ENCODE measurements at regions not wholly inside any gene's neighbourhood (a gene's known extent, or its start where the extent isn't known, plus 50 kb on each side); places are given as distances from the start of the nearest gene placed in this dataset.

- Histone ChIP-seq H3K27me3 (replicated peaks in 1 of 4; ENCODE audit: control extremely low read depth in 1 of 4, control insufficient read depth in 3 of 4, insufficient read depth in 4 of 4, low read length in 3 of 4) (peaks cover 0 to 3% (median 0%) of the 10 kb centered on the region in 4 experiments), H3K36me3 (replicated peaks in 1 of 2; ENCODE audit: control extremely low read depth in 1 of 2, control insufficient read depth in 1 of 2, extremely low read depth in 1 of 2, insufficient read depth in 2 of 2, low read length in 1 of 2) (no peaks in the 10 kb centered on the region), H3K9me3 (ENCODE audit: control extremely low read depth in 1 of 3, control insufficient read depth in 2 of 3, insufficient read depth in 1 of 3, low read length in 2 of 3) (no peaks in the 10 kb centered on the region), H4K20me1 (ENCODE audit: control insufficient read depth, insufficient read depth, low read length, poor library complexity, severe bottlenecking) (no peaks in the 10 kb centered on the region), H3K4me2 (replicated peaks; ENCODE audit: low read depth, low read length, poor library complexity, severe bottlenecking) (no peak overlapping the region), H3K9ac (ENCODE audit: low read length) (no peak overlapping the region), H3K79me2 (ENCODE audit: control insufficient read depth, insufficient read depth, low read length) (no peaks in the 10 kb centered on the region), H3K27ac (ENCODE audit: low read length in 2 of 2) (no peak overlapping the region), H2AFZ (ENCODE audit: insufficient read depth, low read depth, low read length, poor library complexity, severe bottlenecking) (no peak overlapping the region), H3K4me1 (ENCODE audit: control insufficient read depth in 2 of 2, insufficient read depth in 2 of 2, low read length in 2 of 2) (no peaks in the 10 kb centered on the region), H3K4me3 (ENCODE audit: control extremely low read depth in 1 of 5, extremely low read depth in 1 of 5, insufficient read depth in 1 of 5, low read depth in 2 of 5, low read length in 4 of 5) (no peak overlapping the region)
- H3K9me3 Mint-ChIP-seq (ENCODE audit: insufficient read depth), result no peaks in the 10 kb centered on the region
- no peaks in the 10 kb centered on the region for H3K4me1 Mint-ChIP-seq
- CTCF ChIA-PET, result no interaction called here
- H3K27me3 Mint-ChIP-seq, result peaks cover 30% of the 10 kb centered on the region
- WGBS (ENCODE audit: insufficient coverage), result 75% methylated on average over 1 of the region's 7 CpGs
- no peak for ATAC-seq (ENCODE audit: low read depth)
- H3K4me3 Mint-ChIP-seq, result no peak overlapping the region
- H3K27ac Mint-ChIP-seq, result no peak overlapping the region
- DNase-seq, result no peak
- POLR2A ChIA-PET, result no interaction called here
- intact Hi-C loops (cut with micrococcal nuclease), result no loop called here
- TF ChIP-seq, protein P1, sequence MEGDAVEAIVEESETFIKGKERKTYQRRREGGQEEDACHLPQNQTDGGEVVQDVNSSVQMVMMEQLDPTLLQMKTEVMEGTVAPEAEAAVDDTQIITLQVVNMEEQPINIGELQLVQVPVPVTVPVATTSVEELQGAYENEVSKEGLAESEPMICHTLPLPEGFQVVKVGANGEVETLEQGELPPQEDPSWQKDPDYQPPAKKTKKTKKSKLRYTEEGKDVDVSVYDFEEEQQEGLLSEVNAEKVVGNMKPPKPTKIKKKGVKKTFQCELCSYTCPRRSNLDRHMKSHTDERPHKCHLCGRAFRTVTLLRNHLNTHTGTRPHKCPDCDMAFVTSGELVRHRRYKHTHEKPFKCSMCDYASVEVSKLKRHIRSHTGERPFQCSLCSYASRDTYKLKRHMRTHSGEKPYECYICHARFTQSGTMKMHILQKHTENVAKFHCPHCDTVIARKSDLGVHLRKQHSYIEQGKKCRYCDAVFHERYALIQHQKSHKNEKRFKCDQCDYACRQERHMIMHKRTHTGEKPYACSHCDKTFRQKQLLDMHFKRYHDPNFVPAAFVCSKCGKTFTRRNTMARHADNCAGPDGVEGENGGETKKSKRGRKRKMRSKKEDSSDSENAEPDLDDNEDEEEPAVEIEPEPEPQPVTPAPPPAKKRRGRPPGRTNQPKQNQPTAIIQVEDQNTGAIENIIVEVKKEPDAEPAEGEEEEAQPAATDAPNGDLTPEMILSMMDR (IDR thresholded peaks at IDR 0.05), result no peak
- no peak for TF ChIP-seq EZH2 (IDR thresholded peaks at IDR 0.05; ENCODE audit: borderline replicate concordance, insufficient read depth, low read depth, low read length, poor library complexity, severe bottlenecking)
Measured at GRCh38 chr3:18016366-18016765, 273.9 kb upstream of the TBC1D5 start.

DNA sequence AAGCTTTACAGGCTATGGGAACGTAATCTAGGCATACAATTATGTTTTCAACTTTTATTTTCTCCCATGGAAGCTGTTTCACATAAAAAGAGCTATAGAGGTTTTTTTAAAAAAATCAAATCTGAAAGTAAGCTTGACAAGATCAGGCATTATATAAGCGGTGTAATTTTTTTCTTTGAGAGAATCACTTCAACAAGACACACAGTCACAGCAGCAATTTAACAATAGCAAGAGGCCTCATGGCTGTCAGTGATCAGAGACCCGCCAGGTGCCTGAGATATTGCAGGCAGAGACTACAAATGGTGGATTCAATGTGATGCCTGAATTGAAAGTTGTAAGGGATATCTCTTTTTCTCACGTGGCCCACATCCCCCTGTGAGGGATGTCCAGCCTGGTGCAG, 270.5 kb upstream of the TBC1D5 start:
- ATAC-seq (ENCODE audit: low read depth) (no peak), DNase-seq (no peak)
- Histone ChIP-seq H3K79me2 (ENCODE audit: control insufficient read depth, insufficient read depth, low read length) (no peaks in the 10 kb centered on the region), H3K4me2 (replicated peaks; ENCODE audit: low read depth, low read length, poor library complexity, severe bottlenecking) (no peak overlapping the region), H3K4me1 (ENCODE audit: control insufficient read depth in 2 of 2, insufficient read depth in 2 of 2, low read length in 2 of 2) (no peaks in the 10 kb centered on the region), H3K27me3 (replicated peaks in 1 of 4; ENCODE audit: control extremely low read depth in 1 of 4, control insufficient read depth in 3 of 4, insufficient read depth in 4 of 4, low read length in 3 of 4) (no peaks in the 10 kb centered on the region), H3K4me3 (ENCODE audit: control extremely low read depth in 1 of 5, extremely low read depth in 1 of 5, insufficient read depth in 1 of 5, low read depth in 2 of 5, low read length in 4 of 5) (no peak overlapping the region), H3K27ac (ENCODE audit: low read length in 2 of 2) (no peak overlapping the region), H3K36me3 (replicated peaks in 1 of 2; ENCODE audit: control extremely low read depth in 1 of 2, control insufficient read depth in 1 of 2, extremely low read depth in 1 of 2, insufficient read depth in 2 of 2, low read length in 1 of 2) (no peaks in the 10 kb centered on the region), H4K20me1 (ENCODE audit: control insufficient read depth, insufficient read depth, low read length, poor library complexity, severe bottlenecking) (no peaks in the 10 kb centered on the region), H3K9ac (ENCODE audit: low read length) (no peak overlapping the region), H3K9me3 (ENCODE audit: control extremely low read depth in 1 of 3, control insufficient read depth in 2 of 3, insufficient read depth in 1 of 3, low read length in 2 of 3) (no peaks in the 10 kb centered on the region), H2AFZ (ENCODE audit: insufficient read depth, low read depth, low read length, poor library complexity, severe bottlenecking) (no peak overlapping the region)
- TF ChIP-seq EZH2 (IDR thresholded peaks at IDR 0.05; ENCODE audit: borderline replicate concordance, insufficient read depth, low read depth, low read length, poor library complexity, severe bottlenecking), result no peak
- TF ChIP-seq, protein P1 (IDR thresholded peaks at IDR 0.05), result no peak
- Mint-ChIP-seq H3K4me1 (no peaks in the 10 kb centered on the region), H3K4me3 (no peak overlapping the region), H3K9me3 (ENCODE audit: insufficient read depth) (no peaks in the 10 kb centered on the region), H3K27ac (no peak overlapping the region), H3K27me3 (peaks cover 16% of the 10 kb centered on the region)
- CTCF ChIA-PET, result no interaction called here
- POLR2A ChIA-PET, result no interaction called here
- 83% methylated on average over 1 of the region's 4 CpGs for WGBS (ENCODE audit: insufficient coverage)
- intact Hi-C loops (cut with micrococcal nuclease), result no loop called here

Data from B cell (primary cell).